HG02884 (cell line): ENCODE measurements at regions not wholly inside any gene's neighbourhood (a gene's known extent, or its start where the extent isn't known, plus 50 kb on each side); places are given as distances from the start of the nearest gene placed in this dataset.
"Not testable (repeated sequence)": the region's sequence is repeated elsewhere in the genome, so short reads cannot be mapped to it uniquely, and the experiment has no call there.

ENCODE experiments used
- ATAC-seq: cut with Tn5 transposase; IDR thresholded peaks from one replicate; pipeline ENCODE4 v1.9.1; 2021; ENCODE audit warnings: mild to moderate bottlenecking, moderate library complexity; ENCODE audit not compliant: unreplicated experiment

DNA sequence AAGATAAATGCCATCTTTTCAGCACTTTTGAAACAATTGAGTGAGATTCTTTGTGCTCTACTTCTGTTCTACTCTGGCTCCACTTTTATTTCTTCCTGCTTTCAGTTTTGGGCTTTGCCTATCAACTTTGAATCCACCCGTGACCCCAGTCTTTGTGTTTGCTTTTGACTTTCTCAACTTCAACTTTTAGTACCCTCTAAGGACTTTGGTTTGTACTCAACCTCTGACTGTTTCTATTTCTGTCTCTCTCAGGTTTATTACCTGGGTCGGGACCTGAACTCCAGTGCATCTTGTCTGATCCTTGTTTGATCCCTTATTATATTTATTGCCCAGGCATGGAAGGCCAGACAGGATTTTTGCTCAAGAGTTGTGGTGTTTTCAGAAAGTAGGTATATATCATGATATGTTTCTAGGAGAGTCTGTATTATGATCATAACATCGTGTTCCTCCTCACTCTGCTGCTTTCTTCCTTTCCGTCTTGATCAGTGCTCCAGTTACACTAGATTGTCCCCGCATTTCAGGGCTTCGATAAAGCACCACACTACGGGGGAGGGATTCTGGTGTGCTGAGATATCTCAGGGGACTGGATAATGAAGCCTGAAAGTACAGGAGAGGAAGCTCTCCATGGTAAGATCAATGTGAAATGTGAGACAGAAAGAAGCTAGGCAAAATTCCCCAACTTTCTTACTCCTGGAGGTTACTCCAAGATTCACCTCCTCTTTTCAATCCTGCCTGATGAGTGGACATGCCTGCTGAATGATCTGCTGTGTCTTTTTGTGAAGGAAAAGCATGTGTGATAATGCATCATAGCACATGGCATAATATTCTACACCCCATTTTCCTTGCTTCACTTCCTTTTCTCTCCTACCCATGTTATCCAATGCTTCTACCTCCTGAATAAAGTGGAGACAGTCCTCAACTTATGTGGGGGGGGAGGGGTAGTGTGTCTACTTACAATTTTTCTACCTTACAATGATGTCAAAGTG lies 155.5 kb upstream of the GRIN3A start:
- no peak for ATAC-seq

GRCh38 chr9:101881508-101881907 lies 143.1 kb upstream of the GRIN3A start:
- ATAC-seq: no peak

GRCh38 chr9:101880846-101881245 lies 142.4 kb upstream of the GRIN3A start:
- ATAC-seq: no peak

GRCh38 chr9:101878734-101879133 lies 140.3 kb upstream of the GRIN3A start:
- ATAC-seq: no peak

DNA sequence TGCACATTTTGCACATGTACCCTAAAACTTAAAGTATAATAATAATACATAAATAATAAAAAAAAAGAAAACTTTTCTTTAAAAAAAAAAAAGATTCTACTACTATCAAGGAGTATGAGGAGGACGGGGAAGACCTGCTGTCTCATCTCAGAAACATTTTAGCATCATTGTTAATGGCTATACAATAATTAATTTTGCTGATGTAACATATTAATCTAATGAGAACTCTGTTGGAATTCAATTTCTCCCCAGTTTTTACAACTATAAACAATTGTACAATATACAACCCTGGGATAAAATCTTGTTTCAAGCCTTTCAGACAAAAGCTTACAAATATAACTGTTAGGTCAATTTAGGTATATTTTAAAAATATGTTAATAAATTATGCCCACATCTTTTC lies 139.0 kb upstream of the GRIN3A start:
- ATAC-seq: no peak

DNA sequence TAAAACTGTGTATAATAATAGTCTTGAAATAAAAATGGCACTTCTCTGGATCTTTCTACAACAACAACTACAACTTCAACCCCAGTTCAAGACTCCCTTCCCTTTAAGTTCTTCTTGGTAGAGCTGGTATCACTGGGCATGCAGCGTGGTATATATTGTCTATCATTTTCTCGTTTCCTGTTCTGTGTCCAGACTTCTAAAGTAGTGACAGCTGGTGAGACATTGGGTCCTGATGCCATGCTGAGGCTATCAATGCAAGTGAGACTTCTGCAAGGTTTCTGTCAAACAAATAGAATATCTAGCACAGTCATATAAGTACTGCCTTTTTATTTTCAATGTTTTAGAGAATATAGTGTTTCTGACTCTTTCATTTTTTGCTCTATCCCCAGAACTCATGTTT lies 123.0 kb upstream of the GRIN3A start:
- ATAC-seq: no peak

DNA sequence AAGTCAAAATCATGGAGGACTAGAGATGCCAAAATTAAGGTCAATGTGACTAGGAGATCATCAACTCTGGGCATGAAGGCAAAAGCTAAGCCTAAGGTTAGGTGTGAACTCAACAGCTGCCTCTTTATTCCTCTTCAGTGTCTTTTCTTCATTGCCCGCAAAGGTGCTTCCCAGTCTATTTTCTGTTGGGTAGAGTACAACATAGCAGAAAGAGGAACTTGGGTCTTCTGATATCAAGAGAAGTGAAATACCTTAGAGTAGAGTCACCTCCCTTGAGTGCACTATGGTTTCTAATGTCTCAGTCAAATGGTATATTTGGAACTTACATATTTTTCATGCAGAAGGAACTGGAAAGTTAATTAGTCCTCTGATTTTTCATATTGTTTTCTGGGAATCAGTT lies 122.5 kb upstream of the GRIN3A start:
- no peak for ATAC-seq

GRCh38 chr9:101859620-101860019 lies 121.2 kb upstream of the GRIN3A start:
- ATAC-seq: no peak

DNA sequence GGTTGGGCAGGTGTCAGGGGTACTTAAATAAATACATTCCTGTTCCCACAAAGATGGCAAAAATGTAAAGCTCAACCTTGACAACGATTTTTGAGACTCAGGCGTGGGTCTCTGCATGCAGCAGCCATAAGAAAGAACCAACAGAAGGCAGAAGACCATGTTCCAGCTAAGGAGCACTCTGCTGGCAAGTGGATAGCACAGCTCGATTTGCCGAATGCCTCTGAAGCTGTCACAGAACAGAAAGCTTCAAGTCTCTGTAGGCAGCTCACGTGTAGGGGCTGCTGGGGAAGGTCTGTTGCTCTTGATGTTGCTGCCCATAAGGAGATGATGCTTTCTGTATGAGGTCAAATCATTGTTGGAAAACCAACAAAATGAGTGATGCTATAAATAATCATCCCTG lies 119.6 kb upstream of the GRIN3A start:
- ATAC-seq: no peak

- ATAC-seq: no peak
Observed at GRCh38 chr9:101849102-101849707, 110.8 kb upstream of the GRIN3A start.

DNA sequence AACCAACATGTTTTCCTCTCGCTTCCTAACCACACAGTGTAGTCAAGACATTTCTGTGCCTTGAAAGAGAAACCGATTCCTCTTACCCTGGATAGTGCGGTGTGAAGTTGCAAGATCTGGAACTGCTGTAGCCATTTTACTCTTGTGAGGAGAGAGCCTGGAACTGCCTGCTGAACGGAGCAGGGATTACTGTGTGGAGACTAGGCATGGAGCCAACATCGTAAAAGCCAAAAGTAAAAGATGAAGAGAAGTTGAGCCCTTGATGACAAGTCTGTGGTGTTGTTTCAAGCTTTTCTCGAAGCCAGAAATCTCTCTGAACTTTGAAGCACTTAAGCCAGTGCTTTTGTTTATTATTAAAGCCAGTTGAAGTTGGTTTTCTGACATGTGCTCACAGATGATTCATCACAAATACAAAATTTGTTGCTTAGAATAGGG lies 110.1 kb upstream of the GRIN3A start:
- ATAC-seq: no peak

- no peak for ATAC-seq
Observed at GRCh38 chr9:101846161-101846560, 107.7 kb upstream of the GRIN3A start.

GRCh38 chr9:101840694-101841188 lies 102.3 kb upstream of the GRIN3A start:
- no peak for ATAC-seq

- ATAC-seq: not testable (repeated sequence)
Observed at GRCh38 chr9:101838988-101839387, 100.5 kb upstream of the GRIN3A start.

GRCh38 chr9:101836021-101836420 lies 97.6 kb upstream of the GRIN3A start:
- ATAC-seq: no peak

DNA sequence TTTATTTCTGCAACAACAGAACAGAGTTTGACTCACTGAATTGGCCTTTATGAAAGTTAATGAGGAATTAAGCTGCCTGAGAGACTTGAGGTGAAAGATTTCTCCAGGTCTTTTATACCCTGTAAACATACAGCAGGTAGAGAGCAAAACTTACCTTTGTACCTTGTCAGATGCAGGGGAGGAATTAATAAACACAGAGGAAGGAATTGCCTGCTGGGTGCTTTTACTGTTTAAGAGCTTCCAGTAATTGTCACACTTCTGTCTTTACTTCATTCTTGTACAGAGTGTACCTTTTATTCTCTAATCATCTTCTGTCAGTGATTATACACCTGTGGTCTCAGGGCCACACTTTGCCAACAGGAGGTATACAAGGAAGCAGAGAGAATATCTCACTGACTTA lies 94.0 kb upstream of the GRIN3A start:
- no peak for ATAC-seq

DNA sequence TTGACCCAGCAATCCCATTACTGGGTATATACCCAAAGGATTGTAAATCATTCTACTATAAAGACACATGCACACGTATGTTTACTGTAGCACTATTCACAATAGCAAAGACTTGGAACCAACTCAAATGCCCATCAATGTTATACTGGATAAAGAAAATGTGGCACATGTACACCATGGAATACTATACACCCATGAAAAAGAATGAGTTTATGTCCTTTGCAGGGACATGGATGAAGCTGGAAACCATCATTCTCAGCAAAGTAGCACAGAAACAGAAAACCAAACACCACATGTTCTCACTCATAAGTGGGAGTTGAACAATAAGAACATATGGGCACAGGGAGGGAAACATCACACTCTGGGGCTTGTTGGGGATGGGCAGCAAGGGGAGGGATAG lies 83.0 kb upstream of the GRIN3A start:
- not testable (repeated sequence) for ATAC-seq

- not testable (repeated sequence) for ATAC-seq
Observed at GRCh38 chr9:101820983-101821382, 82.5 kb upstream of the GRIN3A start.

DNA sequence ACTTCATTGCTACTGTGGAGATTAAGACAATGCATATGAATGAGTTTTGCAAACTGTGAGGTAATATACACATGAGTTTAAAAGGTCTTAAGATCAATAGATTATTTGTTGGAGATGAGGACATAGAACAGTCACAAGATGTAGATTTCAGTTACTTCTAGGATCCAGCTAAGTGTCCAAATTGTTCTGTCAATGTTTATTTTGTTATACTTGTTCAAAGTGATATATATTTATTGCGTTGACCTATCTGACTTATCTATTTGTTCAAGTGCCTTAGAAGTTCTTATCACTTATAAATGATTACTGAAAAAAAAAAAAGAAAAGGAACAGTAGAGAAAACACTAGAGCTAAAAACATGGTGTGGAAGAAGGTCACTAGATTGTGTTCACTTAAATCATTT lies 75.6 kb upstream of the GRIN3A start:
- no peak for ATAC-seq

DNA sequence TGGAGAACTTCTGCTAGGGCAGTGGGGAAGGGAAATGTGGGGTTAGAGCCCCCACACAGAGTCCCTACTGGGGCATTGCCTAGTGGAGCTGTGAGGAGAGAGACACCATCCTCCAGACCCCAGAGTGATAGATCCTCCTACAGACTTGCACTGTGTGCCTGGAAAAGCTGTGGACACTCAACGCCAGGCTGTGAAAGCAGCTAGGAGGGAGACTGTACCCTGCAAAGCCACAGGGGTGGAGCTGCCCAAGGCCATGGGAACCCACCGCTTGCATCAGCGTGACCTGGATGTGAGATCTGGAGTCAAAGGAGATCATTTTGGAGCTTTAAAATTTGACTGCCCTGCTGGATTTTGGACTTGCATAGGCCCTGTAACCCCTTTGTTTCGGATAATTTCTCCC lies 69.4 kb upstream of the GRIN3A start:
- ATAC-seq: not testable (repeated sequence)

GRCh38 chr9:101796044-101796443 lies 57.6 kb upstream of the GRIN3A start:
- no peak for ATAC-seq

- no peak for ATAC-seq
Observed at GRCh38 chr9:101795147-101795546, 56.7 kb upstream of the GRIN3A start.
